Trophoblast cell (in vitro differentiated cells and primary cell): ENCODE measurements at regions not wholly inside any gene's neighbourhood (a gene's known extent, or its start where the extent isn't known, plus 50 kb on each side); places are given as distances from the start of the nearest gene placed in this dataset.

ENCODE experiments used
- DNase-seq, 2 donors: peaks; one replicate each; pipeline ENCODE4 v3.0.0-alpha.2; 2016
- H2AFZ ChIP-seq: 2 replicates; pipeline ENCODE4 v1.6.1; 2013; ENCODE audit warnings: low read length, moderate library complexity, mild to moderate bottlenecking; ENCODE audit not compliant: insufficient read depth, poor library complexity
- H2AK5ac ChIP-seq: 2 replicates; pipeline ENCODE4 v1.6.1; 2013; ENCODE audit warnings: mild to moderate bottlenecking, low read length
- H2BK120ac ChIP-seq: 2 replicates; pipeline ENCODE4 v1.6.1; 2013; ENCODE audit warnings: low read length, mild to moderate bottlenecking, moderate library complexity; ENCODE audit not compliant: insufficient read depth, poor library complexity
- H2BK12ac ChIP-seq: 2 replicates; pipeline ENCODE4 v1.6.1; 2013; ENCODE audit warnings: mild to moderate bottlenecking, low read length, moderate library complexity
- H2BK5ac ChIP-seq: 2 replicates; pipeline ENCODE4 v1.6.1; 2013; ENCODE audit warnings: low read length, low read depth, moderate library complexity, mild to moderate bottlenecking; ENCODE audit not compliant: poor library complexity
- H3K14ac ChIP-seq: 2 replicates; pipeline ENCODE4 v1.6.1; 2013; ENCODE audit warnings: mild to moderate bottlenecking, low read length
- H3K18ac ChIP-seq: 2 replicates; pipeline ENCODE4 v1.6.1; 2013; ENCODE audit warnings: mild to moderate bottlenecking, low read length
- H3K23ac ChIP-seq: 2 replicates; pipeline ENCODE4 v1.6.1; 2013; ENCODE audit warnings: low read length
- H3K27ac ChIP-seq: 2 replicates; pipeline ENCODE4 v1.5.1; 2013; ENCODE audit warnings: low read depth, mild to moderate bottlenecking, inconsistent platforms, low read length, moderate library complexity
- H3K27me3 ChIP-seq: 2 replicates; pipeline ENCODE4 v1.6.1; 2013; ENCODE audit warnings: inconsistent platforms, mild to moderate bottlenecking, low read length, moderate library complexity; ENCODE audit not compliant: insufficient read depth
- H3K36me3 ChIP-seq, 2 experiments: 1 replicate in 1 of 2; 2 replicates in 1 of 2; pipeline ENCODE4 v1.6.1; 2013; ENCODE audit warnings: low read length in 2 of 2, mild to moderate bottlenecking in 2 of 2, moderate library complexity in 1 of 2; ENCODE audit not compliant: insufficient read depth in 2 of 2, control insufficient read depth in 1 of 2
- H3K4ac ChIP-seq: 2 replicates; pipeline ENCODE4 v1.6.1; 2013; ENCODE audit warnings: low read depth, mild to moderate bottlenecking, low read length, moderate library complexity
- H3K4me1 ChIP-seq, 2 experiments: 1 replicate in 1 of 2; 2 replicates in 1 of 2; pipeline ENCODE4 v1.6.1; 2013; ENCODE audit warnings: low read length in 2 of 2, mild to moderate bottlenecking in 2 of 2, moderate library complexity in 1 of 2; ENCODE audit not compliant: insufficient read depth in 2 of 2, control insufficient read depth in 1 of 2
- H3K4me2 ChIP-seq: 2 replicates; pipeline ENCODE4 v1.6.1; 2013; ENCODE audit warnings: inconsistent platforms, mild to moderate bottlenecking, low read length, moderate library complexity
- H3K4me3 ChIP-seq: 2 replicates; pipeline ENCODE4 v1.5.1; 2013; ENCODE audit warnings: mild to moderate bottlenecking, low read depth, low read length, inconsistent platforms
- H3K79me1 ChIP-seq: one replicate; pipeline ENCODE4 v1.6.1; 2013; ENCODE audit warnings: low read length
- H3K79me2 ChIP-seq: 2 replicates; pipeline ENCODE4 v1.6.1; 2013; ENCODE audit warnings: low read length, mild to moderate bottlenecking; ENCODE audit not compliant: control insufficient read depth, insufficient read depth, poor library complexity
- H3K9ac ChIP-seq: 2 replicates; pipeline ENCODE4 v1.6.1; 2013; ENCODE audit warnings: mild to moderate bottlenecking, low read length
- H3K9me3 ChIP-seq: 2 replicates; pipeline ENCODE4 v1.6.1; 2013; ENCODE audit warnings: low read depth, mild to moderate bottlenecking, control low read depth, inconsistent platforms, low read length; ENCODE audit not compliant: insufficient read depth
- H4K12ac ChIP-seq: 2 replicates; pipeline ENCODE4 v1.6.1; 2013; ENCODE audit warnings: low read depth, mild to moderate bottlenecking, low read length, moderate library complexity
- H4K8ac ChIP-seq: 2 replicates; pipeline ENCODE4 v1.6.1; 2013; ENCODE audit warnings: low read depth, mild to moderate bottlenecking, low read length, moderate library complexity
- H4K91ac ChIP-seq: one replicate; pipeline ENCODE4 v1.6.1; 2013; ENCODE audit warnings: low read depth, mild to moderate bottlenecking, low read length, moderate library complexity
- WGBS: extraction: QIAGEN DNeasy Blood & Tissue Kit; methylation state at CpG from one replicate; pipeline ENCODE4 v1.1.7; 2013; ENCODE audit warnings: missing lambda C conversion rate; ENCODE audit not compliant: insufficient read length, insufficient coverage; ENCODE audit errors: extremely low coverage; 5-methylcytosine and 5-hydroxymethylcytosine counted together

DNA sequence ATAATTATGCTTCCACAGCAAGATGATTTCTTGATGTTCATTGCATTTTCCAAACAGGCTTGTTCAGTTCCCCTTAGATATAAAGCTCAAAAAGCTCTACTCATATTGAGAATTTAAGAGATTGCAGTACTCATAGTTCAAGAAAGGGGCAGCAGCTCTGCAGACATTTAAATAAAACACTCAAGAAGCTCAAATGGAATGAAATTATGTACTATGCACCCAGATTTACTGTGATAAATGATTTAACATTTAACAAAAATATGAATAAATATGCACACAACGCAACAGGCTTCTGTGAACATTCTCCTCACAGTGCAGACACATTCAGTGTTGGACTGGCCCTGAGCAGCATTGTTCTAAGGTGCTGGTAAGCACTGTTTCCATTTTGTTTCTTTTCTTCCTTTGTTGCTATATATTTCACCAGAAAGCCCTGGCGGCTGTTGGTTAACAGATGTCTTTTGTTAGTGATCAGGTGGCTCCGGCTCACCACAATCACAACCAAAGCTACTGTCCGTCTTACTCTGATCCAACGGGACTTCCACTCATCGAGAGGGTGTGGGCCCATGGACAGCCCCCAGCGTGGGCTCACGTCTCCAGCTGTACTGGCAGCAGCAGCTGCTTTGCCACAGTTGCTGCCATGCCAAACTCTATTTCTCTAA lies 1440.3 kb downstream of the NCAM2 start:
- Histone ChIP-seq H3K9ac (no peak overlapping the region), H2BK120ac (no peak overlapping the region), H3K18ac (no peak overlapping the region), H3K4me2 (no peak overlapping the region), H4K12ac (no peak overlapping the region), H3K36me3 (no peaks in the 10 kb centered on the region), H4K8ac (no peak overlapping the region), H3K27me3 (no peaks in the 10 kb centered on the region), H3K4me3 (no peak overlapping the region), H3K4me1 (no peaks in the 10 kb centered on the region), H3K79me2 (no peaks in the 10 kb centered on the region), H3K9me3 (no peaks in the 10 kb centered on the region), H3K79me1 (no peaks in the 10 kb centered on the region), H4K91ac (no peak overlapping the region), H3K4ac (no peak overlapping the region), H3K14ac (no peak overlapping the region), H3K27ac (no peak overlapping the region), H3K23ac (no peak overlapping the region), H2AFZ (no peak overlapping the region), H2BK12ac (no peak overlapping the region), H2BK5ac (no peak overlapping the region), H2AK5ac (no peak overlapping the region)
- DNase-seq: no peak
- WGBS: no CpG with 5 or more reads among the region's 8 CpGs

DNA sequence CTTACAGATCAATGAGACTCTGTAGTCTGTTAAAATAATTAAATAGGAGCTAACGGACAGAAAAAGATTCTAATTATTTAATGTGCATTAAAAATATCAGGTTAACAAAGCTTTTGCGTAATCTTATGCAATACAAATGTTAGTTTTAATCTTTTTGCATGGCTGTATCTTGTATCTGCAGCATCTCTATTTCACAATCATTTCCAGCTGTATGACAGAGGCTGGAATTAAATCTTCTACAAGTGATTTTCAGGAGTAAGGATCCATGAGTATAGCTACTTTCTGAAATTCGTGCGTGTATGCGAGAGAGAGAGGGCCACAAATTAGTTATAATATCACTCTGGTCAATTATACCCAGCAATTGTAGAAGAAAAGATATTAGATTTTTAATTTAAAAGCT lies 1446.8 kb downstream of the NCAM2 start:
- no peak overlapping the region for H2AFZ ChIP-seq
- no peak overlapping the region for H3K4me2 ChIP-seq
- no peaks in the 10 kb centered on the region for H3K79me1 ChIP-seq
- no peak overlapping the region for H3K18ac ChIP-seq
- H3K9ac ChIP-seq: no peak overlapping the region
- WGBS: no CpG with 5 or more reads among the region's 5 CpGs
- H2BK12ac ChIP-seq: no peak overlapping the region
- no peak overlapping the region for H3K4ac ChIP-seq
- no peaks in the 10 kb centered on the region for H3K27me3 ChIP-seq
- no peak overlapping the region for H3K4me3 ChIP-seq
- no peaks in the 10 kb centered on the region for H3K79me2 ChIP-seq
- H4K8ac ChIP-seq: no peak overlapping the region
- no peak overlapping the region for H4K91ac ChIP-seq
- no peak overlapping the region for H2BK5ac ChIP-seq
- H2BK120ac ChIP-seq: no peak overlapping the region
- DNase-seq: peak in 1 of 2 donors; percentile 47
- no peak overlapping the region for H2AK5ac ChIP-seq
- H4K12ac ChIP-seq: no peak overlapping the region
- no peak overlapping the region for H3K14ac ChIP-seq
- no peaks in the 10 kb centered on the region for H3K36me3 ChIP-seq
- H3K23ac ChIP-seq: no peak overlapping the region
- no peaks in the 10 kb centered on the region for H3K9me3 ChIP-seq
- H3K27ac ChIP-seq: no peak overlapping the region
- no peaks in the 10 kb centered on the region for H3K4me1 ChIP-seq

DNA sequence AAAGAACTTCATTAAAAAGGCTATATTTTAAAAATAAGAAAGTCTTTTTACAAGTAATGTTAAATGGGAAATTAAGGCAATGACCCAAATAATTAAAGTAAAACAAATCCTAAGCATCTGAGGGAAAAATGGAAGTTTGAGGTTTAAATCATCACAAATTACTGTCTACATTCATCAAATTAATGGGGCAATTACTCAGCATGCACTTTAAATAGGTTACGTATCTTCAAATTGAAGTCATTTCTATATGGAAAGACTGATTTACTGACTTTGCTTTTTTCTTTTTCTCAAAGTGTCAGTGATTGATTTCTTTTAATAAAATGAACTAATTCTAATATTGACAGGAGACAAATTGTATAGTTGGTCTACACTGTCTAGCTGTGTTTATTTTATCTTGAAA lies 1452.3 kb downstream of the NCAM2 start:
- Histone ChIP-seq H2AFZ (no peak overlapping the region), H3K23ac (no peak overlapping the region), H3K79me1 (no peaks in the 10 kb centered on the region), H3K4me1 (no peaks in the 10 kb centered on the region), H4K8ac (no peak overlapping the region), H4K12ac (no peak overlapping the region), H3K18ac (no peak overlapping the region), H3K27me3 (no peaks in the 10 kb centered on the region), H3K14ac (no peak overlapping the region), H2AK5ac (no peak overlapping the region), H3K4me2 (no peak overlapping the region), H4K91ac (no peak overlapping the region), H2BK5ac (no peak overlapping the region), H3K79me2 (no peaks in the 10 kb centered on the region), H3K4ac (no peak overlapping the region), H2BK120ac (no peak overlapping the region), H2BK12ac (no peak overlapping the region), H3K36me3 (no peaks in the 10 kb centered on the region), H3K9me3 (no peaks in the 10 kb centered on the region), H3K4me3 (no peak overlapping the region), H3K27ac (no peak overlapping the region), H3K9ac (no peak overlapping the region)
- DNase-seq: no peak
- WGBS: no CpG with 5 or more reads among the region's 1 CpG

DNA sequence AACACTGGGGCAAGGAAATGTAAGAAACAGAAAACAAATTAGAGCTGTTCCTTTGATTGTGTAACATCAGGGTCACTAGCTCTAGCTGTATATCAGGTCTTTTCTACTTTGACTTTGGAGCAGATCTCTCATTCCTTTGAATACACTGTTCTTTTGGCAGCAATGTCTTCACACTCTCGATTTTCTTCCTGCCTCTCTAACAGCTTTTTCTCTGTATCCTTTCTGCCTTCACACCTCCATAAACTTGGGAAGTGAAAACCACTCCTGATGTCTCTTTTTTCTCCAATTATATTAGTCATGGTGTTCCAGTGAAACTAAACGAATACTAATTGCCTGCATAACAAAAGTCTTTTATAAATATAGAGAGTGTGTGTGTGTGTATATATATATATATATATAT lies 1458.0 kb downstream of the NCAM2 start:
- DNase-seq: no peak
- no peak overlapping the region for H2AK5ac ChIP-seq
- no peak overlapping the region for H3K4me3 ChIP-seq
- no peak overlapping the region for H2BK120ac ChIP-seq
- no peaks in the 10 kb centered on the region for H3K27me3 ChIP-seq
- H3K23ac ChIP-seq: no peak overlapping the region
- no peak overlapping the region for H3K4me2 ChIP-seq
- H4K8ac ChIP-seq: no peak overlapping the region
- no peak overlapping the region for H2BK5ac ChIP-seq
- H3K27ac ChIP-seq: no peak overlapping the region
- no peak overlapping the region for H4K91ac ChIP-seq
- H3K79me1 ChIP-seq: no peaks in the 10 kb centered on the region
- H3K36me3 ChIP-seq: no peaks in the 10 kb centered on the region
- H3K14ac ChIP-seq: no peak overlapping the region
- no peak overlapping the region for H3K9ac ChIP-seq
- no CpG with 5 or more reads among the region's 2 CpGs for WGBS
- no peak overlapping the region for H2BK12ac ChIP-seq
- H3K9me3 ChIP-seq: no peaks in the 10 kb centered on the region
- H2AFZ ChIP-seq: no peak overlapping the region
- H3K18ac ChIP-seq: no peak overlapping the region
- H3K4ac ChIP-seq: no peak overlapping the region
- no peaks in the 10 kb centered on the region for H3K4me1 ChIP-seq
- no peak overlapping the region for H4K12ac ChIP-seq
- H3K79me2 ChIP-seq: no peaks in the 10 kb centered on the region
